HCT116 (cell line): ENCODE measurements at regions not wholly inside any gene's neighbourhood (a gene's known extent, or its start where the extent isn't known, plus 50 kb on each side); places are given as distances from the start of the nearest gene placed in this dataset.

Source experiments
- ATAC-seq: fragments of 200-7000 bp; cut with Tn5 transposase; 2 replicates; pipeline ENCODE4 v1.9.1; 2020; ENCODE audit warnings: mild to moderate bottlenecking, moderate library complexity
- BruUV-seq: library from RNA; stranded (reverse); fragments of 400-500 nt; replicated peaks from 2 replicates; lab custom pipeline; 2021; lab: Mats Ljungman, UMichigan
- CTCF ChIA-PET: fragments of 300-600 bp; sonication (Branson Sonifier 250); formaldehyde crosslinking; loops from one replicate; lab custom pipeline; 2021; ENCODE audit warnings: antibody characterized with exemption; lab: Charles Lee
- POLR2A ChIA-PET: fragments of 300-600, 350-600 bp; sonication (Branson Sonifier 250); formaldehyde crosslinking; loops from one replicate; lab custom pipeline; 2021; ENCODE audit warnings: antibody characterized with exemption; lab: Charles Lee
- RAD21 ChIA-PET, 2 experiments: fragments of 300-600 bp; sonication (Branson Sonifier 250); formaldehyde crosslinking; loops; one replicate each; lab custom pipeline; 2023; ENCODE audit warnings: low total read pairs in 2 of 2; ENCODE audit not compliant: uncharacterized antibody in 2 of 2, unreplicated experiment in 2 of 2, low non-redundant PET in 1 of 2; lab: Charles Lee
- DNase-seq: peaks from one replicate; pipeline ENCODE4 v3.0.0-alpha.2; 2010; ENCODE audit warnings: low read depth, low spot score
- H2AFZ ChIP-seq: fragments of 200-600 bp; shearing (Covaris generic), sonication (generic); 2 replicates; pipeline ENCODE4 v1.6.1; 2017; ENCODE audit warnings: low read depth, mixed run types, mixed read lengths, antibody characterized with exemption, low read length; ENCODE audit not compliant: poor library complexity, severe bottlenecking
- H3K27ac ChIP-seq: 2 replicates; pipeline ENCODE4 v1.5.1; 2012; ENCODE audit warnings: low read depth, low read length
- H3K27me3 ChIP-seq: fragments of 200-600 bp; sonication (generic); 2 replicates; pipeline ENCODE4 v1.6.1; 2016; ENCODE audit warnings: mixed run types, low read length, mixed read lengths; ENCODE audit not compliant: insufficient read depth
- H3K36me3 ChIP-seq, 2 experiments: fragments of 200-500 bp in 1 of 2; fragments of 200-600 bp in 1 of 2; sonication (Bioruptor generic) in 1 of 2; sonication (generic) in 1 of 2; 2 replicates each; pipeline versions ENCODE4 v1.5.1 to v1.6.1; 2014 to 2016; ENCODE audit warnings: low read length in 2 of 2, inconsistent platforms in 1 of 2, mixed read lengths in 1 of 2, mixed run types in 1 of 2; ENCODE audit not compliant: insufficient read depth in 2 of 2, control insufficient read depth in 1 of 2
- H3K4me1 ChIP-seq, 2 experiments: fragments of 200-600 bp in 1 of 2; sonication (generic) in 1 of 2; 2 replicates each; pipeline versions ENCODE4 v1.5.1 to v1.6.1; 2012 to 2017; ENCODE audit warnings: low read length in 2 of 2, inconsistent platforms in 1 of 2, mild to moderate bottlenecking in 1 of 2, mixed read lengths in 1 of 2, mixed run types in 1 of 2, moderate library complexity in 1 of 2; ENCODE audit not compliant: insufficient read depth in 2 of 2, control insufficient read depth in 1 of 2
- H3K4me2 ChIP-seq: fragments of 200-600 bp; sonication (generic); 2 replicates; pipeline ENCODE4 v1.6.1; 2017; ENCODE audit warnings: mixed run types, low read length, mixed read lengths
- H3K4me3 ChIP-seq, 2 experiments: fragments of 200-600 bp in 1 of 2; sonication (generic) in 1 of 2; replicated peaks in 1 of 2; 2 replicates each; pipeline ENCODE4 v1.5.1; 2011 to 2016; ENCODE audit warnings: low read length in 2 of 2, control low read depth in 1 of 2, low read depth in 1 of 2, mild to moderate bottlenecking in 1 of 2, mixed read lengths in 1 of 2, mixed run types in 1 of 2
- H3K79me2 ChIP-seq: fragments of 200-600 bp; sonication (generic); 2 replicates; pipeline ENCODE4 v1.6.1; 2017; ENCODE audit warnings: mild to moderate bottlenecking, mixed run types, low read length, moderate library complexity, mixed read lengths; ENCODE audit not compliant: insufficient read depth
- H3K9ac ChIP-seq: fragments of 200-600 bp; sonication (generic); 2 replicates; pipeline ENCODE4 v1.6.1; 2016; ENCODE audit warnings: low read length, mixed read lengths
- H3K9me2 ChIP-seq: fragments of 200-600 bp; sonication (generic), shearing (Covaris generic); 2 replicates; pipeline ENCODE4 v1.6.1; 2017; ENCODE audit warnings: mixed run types, mild to moderate bottlenecking, moderate library complexity; ENCODE audit not compliant: insufficient read depth
- H3K9me3 ChIP-seq, 2 experiments: fragments of 200-500 bp in 1 of 2; fragments of 200-600 bp in 1 of 2; sonication (Bioruptor generic) in 1 of 2; sonication (generic) in 1 of 2; 2 replicates each; pipeline ENCODE4 v1.6.1; 2014 to 2017; ENCODE audit warnings: low read length in 2 of 2, mixed read lengths in 2 of 2, inconsistent platforms in 1 of 2, low read depth in 1 of 2, mild to moderate bottlenecking in 1 of 2, mixed run types in 1 of 2, moderate library complexity in 1 of 2; ENCODE audit not compliant: control insufficient read depth in 1 of 2, insufficient read depth in 1 of 2
- H4K20me1 ChIP-seq: fragments of 200-600 bp; sonication (generic), shearing (Covaris generic); 2 replicates; pipeline ENCODE4 v1.6.1; 2017; ENCODE audit warnings: mixed run types, mild to moderate bottlenecking, moderate library complexity; ENCODE audit not compliant: insufficient read depth
- ATF3 ChIP-seq: IDR thresholded peaks from 2 replicates; pipeline ENCODE4 v1.6.1; 2012
- EGR1 ChIP-seq: IDR thresholded peaks from 2 replicates; pipeline ENCODE4 v1.6.1; 2012; ENCODE audit warnings: low read depth
- EZH2 ChIP-seq: fragments of 200-600 bp; sonication (generic); IDR thresholded peaks from 2 replicates; pipeline ENCODE4 v1.6.1; 2017; ENCODE audit warnings: antibody characterized with exemption, mixed run types
- EZH2phosphoT487 ChIP-seq: fragments of 200-600 bp; IDR thresholded peaks from 2 replicates; pipeline ENCODE4 v1.6.1; 2018; ENCODE audit warnings: antibody characterized with exemption, borderline replicate concordance
- FOSL1 ChIP-seq: IDR thresholded peaks from 2 replicates; pipeline ENCODE4 v1.6.1; 2012; ENCODE audit warnings: low read depth
- JUND ChIP-seq: IDR thresholded peaks from 2 replicates; pipeline ENCODE4 v1.6.1; 2012
- MAX ChIP-seq: IDR thresholded peaks from 2 replicates; pipeline ENCODE4 v1.6.1; 2012
- POLR2A ChIP-seq: IDR thresholded peaks from 2 replicates; pipeline ENCODE4 v1.7.0; 2011; ENCODE audit warnings: borderline replicate concordance; ENCODE audit not compliant: insufficient read depth, insufficient read length; ENCODE audit errors: extremely low read depth
- POLR2AphosphoS5 ChIP-seq: IDR thresholded peaks from 2 replicates; pipeline ENCODE4 v1.6.1; 2011; ENCODE audit warnings: mild to moderate bottlenecking, low read depth, low read length, moderate library complexity
- REST ChIP-seq: IDR thresholded peaks from 2 replicates; pipeline ENCODE4 v1.6.1; 2012; ENCODE audit warnings: low read depth
- SRF ChIP-seq: IDR thresholded peaks from 2 replicates; pipeline ENCODE4 v1.6.1; 2012; ENCODE audit warnings: low read depth
- YY1 ChIP-seq: IDR thresholded peaks from 2 replicates; pipeline ENCODE4 v1.6.1; 2011; ENCODE audit warnings: low read length, low read depth, moderate library complexity, mild to moderate bottlenecking; ENCODE audit not compliant: insufficient replicate concordance; ENCODE audit errors: extremely low read depth
- ZBTB33 ChIP-seq: IDR thresholded peaks from 2 replicates; pipeline ENCODE4 v1.6.1; 2011; ENCODE audit warnings: mild to moderate bottlenecking, low read length, moderate library complexity; ENCODE audit not compliant: insufficient replicate concordance; ENCODE audit errors: extremely low read depth
- ZFX ChIP-seq: fragments of 450-650 bp; IDR thresholded peaks from 2 replicates; pipeline ENCODE4 v1.6.1; 2017
- ZNF274 ChIP-seq: fragments of 200-500 bp; sonication (Bioruptor generic); IDR thresholded peaks from 2 replicates; pipeline ENCODE4 v1.6.1; 2014; ENCODE audit warnings: mild to moderate bottlenecking, low read depth, low read length, inconsistent platforms
- intact Hi-C: fragments of 100-400 bp; cut with micrococcal nuclease; formaldehyde crosslinking; loops from 2 replicates; pipeline ENCODE4 v1.10.0; 2022

GRCh38 chrX:45935408-45935807 is 609.8 kb downstream of the ZNF674 start:
- Histone ChIP-seq H3K36me3 (no peaks in the 10 kb centered on the region), H3K4me1 (no peaks in the 10 kb centered on the region), H3K27me3 (no peaks in the 10 kb centered on the region), H3K9ac (no peak overlapping the region), H3K4me3 (no peak overlapping the region), H3K27ac (no peak overlapping the region), H4K20me1 (no peaks in the 10 kb centered on the region), H3K79me2 (no peaks in the 10 kb centered on the region), H3K4me2 (no peak overlapping the region), H3K9me2 (no peaks in the 10 kb centered on the region), H3K9me3 (no peaks in the 10 kb centered on the region), H2AFZ (no peak overlapping the region)
- no TSS peak for BruUV-seq
- ChIA-PET RAD21 (no interaction called here), POLR2A (no interaction called here), CTCF (no interaction called here)
- DNase-seq (no peak), ATAC-seq (no peak)
- intact Hi-C loops: no loop called here
- no peak for TF ChIP-seq POLR2AphosphoS5
- TF ChIP-seq ZBTB33: no peak
- TF ChIP-seq ZNF274: no peak
- no peak for TF ChIP-seq FOSL1
- TF ChIP-seq ATF3: no peak
- TF ChIP-seq ZFX: no peak
- no peak for TF ChIP-seq JUND
- no peak for TF ChIP-seq POLR2A
- no peak for TF ChIP-seq SRF
- TF ChIP-seq YY1: no peak
- no peak for TF ChIP-seq MAX
- TF ChIP-seq REST: no peak
- TF ChIP-seq EGR1: no peak
- TF ChIP-seq EZH2phosphoT487: no peak
- no peak for TF ChIP-seq EZH2
